UCSD-AML1 (cell line): ENCODE measurements at regions not wholly inside any gene's neighbourhood (a gene's known extent, or its start where the extent isn't known, plus 50 kb on each side); places are given as distances from the start of the nearest gene placed in this dataset.
"Not testable (repeated sequence)": the region's sequence is repeated elsewhere in the genome, so short reads cannot be mapped to it uniquely, and the experiment has no call there.

Experiments
- DNase-seq: peaks from one replicate; lab custom pipeline; 2025; ENCODE audit not compliant: unreplicated experiment; lab: John Stamatoyannopoulos, UW

DNA sequence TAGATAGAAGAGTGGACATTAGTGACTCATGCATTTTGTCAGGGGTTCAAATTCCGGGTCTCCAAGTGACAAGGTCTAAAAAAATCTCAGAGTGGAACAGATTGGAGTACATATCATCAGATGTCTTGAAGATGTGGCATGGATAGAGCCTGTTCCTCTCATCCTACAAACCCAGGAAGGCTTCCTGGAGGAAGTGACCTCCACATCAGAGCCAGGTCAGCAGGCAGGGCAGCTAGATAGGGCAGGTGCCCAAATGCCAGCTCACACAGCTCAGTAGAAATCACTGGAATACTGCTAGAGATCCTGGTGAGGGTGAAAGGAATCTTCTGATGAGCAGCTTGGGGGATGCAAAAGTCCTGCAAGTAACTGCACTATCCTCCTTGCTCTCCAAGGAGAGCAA, 196.6 kb upstream of the SDK2 start:
- no peak for DNase-seq

DNA sequence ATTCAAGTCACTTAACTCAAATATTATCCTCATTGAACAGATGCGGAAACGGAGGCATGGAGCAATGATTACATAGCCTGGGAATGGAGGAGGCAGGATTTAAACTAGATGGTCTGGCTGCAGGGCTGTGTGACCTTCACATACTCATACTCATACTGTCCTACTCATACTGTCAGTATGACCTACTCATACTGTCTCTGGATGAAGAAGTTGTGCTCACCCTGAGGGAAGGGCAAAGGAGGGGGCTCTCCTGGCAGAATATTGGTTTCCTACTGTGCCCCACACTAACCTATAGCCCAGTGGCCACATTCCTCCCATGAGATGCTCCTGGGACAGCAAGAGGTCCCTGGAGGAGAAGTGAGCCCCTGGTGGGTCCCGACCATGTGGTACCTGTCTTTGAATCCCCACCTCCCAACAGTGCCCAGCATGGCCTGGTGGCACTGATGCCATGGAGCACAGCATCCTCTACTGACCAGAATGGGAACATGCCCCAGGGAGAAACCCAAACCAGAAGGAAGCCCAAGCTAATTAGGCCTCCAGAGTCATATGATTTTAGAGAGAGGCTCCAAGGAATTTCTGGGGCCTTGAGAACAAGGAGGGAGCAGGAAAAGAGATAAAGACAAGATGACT, 197.3 kb upstream of the SDK2 start:
- no peak for DNase-seq

DNA sequence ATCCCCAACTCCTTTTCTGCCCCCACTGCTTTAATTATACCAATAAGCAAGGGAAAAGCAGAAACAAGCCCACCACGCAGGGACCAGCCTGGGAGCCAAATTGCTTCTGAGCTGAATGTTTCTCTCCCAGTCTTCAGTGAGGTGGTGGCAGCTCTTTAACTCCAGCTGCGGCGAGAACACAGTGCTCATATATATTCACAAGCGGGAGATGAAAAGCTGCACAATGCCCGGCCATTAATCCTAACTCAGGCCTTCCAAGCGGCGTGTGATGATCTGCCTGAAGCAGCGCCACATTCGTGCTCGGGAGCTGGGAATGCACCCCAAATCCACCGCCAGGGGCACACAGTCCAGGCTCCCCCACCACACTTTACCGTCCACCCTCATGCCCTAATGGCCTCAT, 203.7 kb upstream of the SDK2 start:
- no peak for DNase-seq

DNA sequence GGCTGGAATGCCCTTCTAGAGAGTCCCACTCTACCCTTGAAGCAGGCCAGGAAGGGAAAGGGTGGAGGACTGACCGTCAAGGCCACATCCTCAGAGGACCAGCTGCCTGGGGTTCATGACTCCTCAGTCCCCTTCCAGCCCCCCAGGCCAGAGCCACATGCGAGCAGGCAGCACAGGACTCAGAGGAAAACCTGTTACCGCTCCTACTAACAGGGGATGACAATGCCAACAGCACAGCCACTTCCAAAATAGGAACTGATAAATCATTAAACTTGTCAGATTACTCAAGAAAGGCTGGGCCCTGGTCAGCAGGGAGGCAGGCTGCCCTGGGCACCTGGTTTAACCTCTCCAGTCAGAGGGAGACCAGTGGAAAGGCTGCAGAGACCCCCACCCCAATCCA, 206.2 kb upstream of the SDK2 start:
- no peak for DNase-seq

DNA sequence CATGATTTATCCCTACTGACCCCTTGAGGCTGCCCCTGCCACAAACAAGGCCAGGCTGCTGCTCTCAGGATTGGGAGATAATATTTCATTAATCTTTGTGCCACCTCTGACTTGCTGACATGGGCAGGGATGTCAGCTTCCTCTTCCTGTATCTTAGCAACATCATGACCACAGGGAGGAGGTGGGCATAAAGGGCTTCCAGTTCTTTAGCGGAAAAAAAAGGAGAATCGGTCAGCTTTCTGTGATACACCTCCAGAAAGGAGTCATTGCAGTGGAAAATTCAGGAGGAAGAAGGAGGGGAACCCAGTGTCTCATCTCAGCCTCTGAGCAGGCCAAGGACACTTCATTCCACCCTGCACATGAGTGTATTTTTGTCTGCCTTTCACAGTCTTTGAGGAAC, 206.8 kb upstream of the SDK2 start:
- no peak for DNase-seq

DNA sequence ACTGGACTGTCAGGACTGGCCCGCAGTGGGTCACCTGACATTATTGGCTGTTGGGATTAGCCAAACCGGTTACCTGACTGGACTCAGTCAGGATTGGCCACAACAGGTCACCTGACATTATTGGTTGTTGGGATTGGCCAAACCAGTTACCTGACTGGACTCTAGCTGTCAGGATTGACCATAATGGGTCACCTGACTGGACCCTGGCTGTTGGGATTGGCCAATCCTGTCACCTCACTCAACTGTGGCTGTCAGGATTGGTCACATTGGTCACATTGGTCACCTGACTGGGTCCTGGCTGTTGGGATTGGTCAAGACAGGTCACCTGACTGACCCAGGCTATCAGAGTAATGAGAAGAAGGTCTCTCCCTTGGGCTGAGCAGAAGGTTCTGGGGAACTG, 207.7 kb upstream of the SDK2 start:
- DNase-seq = no peak

DNA sequence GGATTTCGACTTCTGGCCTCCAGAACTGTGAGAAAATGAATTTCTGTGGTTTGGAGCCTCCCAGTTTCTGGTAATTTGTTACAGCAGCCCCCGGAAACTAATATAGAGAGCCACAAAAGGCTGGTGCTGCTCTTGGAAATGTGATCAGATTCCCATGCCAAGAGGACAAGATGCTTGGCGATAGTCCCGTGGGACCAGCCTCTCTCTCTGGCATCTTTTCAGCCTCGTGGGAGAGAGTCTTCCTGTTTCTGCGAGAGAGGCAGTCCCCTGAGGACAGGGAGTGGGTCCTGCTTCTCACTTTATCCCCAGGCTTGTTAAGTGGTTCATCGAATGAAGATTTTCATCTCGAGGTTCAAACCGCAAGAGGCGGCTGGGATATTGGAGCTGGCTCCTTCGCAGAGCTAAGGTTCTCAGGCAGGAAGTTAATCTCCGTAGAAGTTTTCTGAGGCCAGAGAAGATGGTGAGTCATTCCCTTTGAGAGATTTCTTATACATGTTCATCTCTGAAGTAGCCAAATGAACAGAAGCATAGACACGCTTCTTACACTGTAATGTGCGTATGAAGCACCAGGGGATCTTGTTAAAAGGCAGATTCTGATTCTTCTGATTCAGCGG, 211.6 kb upstream of the SDK2 start:
- no peak for DNase-seq

DNA sequence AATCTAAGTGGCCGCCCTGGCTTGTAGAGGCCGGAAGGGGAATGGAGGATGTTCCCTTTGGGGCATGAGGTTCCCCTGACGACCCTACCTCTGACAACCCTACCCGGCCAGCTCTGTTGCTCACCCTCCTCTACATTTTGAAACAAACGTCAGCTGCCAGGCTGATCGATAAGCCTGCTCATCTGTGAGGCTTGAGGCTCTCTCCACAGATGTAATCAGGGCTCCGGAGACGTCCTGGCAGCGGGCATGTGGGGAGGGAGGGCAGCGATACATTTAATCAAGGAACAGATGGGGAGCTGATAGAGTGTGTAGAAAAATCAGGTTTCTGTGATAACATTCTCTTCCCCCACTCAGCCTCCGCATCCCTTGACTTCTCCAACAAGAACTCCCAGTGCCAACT, 212.3 kb upstream of the SDK2 start:
- DNase-seq = no peak

DNA sequence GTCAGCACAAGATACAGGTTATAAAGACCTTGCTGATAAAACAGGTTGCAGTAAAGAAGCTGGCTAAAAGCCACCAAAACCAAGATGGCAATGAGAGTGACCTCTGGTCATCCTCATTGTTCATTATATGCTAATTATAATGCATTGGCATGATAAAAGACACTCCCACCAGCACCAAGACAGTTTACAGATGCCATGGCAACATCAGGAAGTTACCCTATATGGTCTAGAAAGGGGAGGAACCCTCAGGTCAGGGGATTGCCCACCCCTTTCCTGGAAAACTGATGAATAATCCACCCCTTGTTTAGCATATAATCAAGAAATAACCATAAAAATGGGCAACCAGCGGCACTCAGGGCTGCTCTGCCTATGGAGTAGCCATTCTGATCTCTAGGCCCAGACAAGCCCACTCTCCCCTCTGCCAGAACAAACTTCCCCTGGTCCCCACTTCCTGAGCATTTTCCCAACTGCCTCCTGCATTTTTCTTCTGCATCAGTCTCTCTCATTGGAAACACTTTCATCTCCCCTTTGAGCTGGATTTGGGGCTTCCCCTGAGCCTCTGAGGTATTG, 215.3 kb upstream of the SDK2 start:
- not testable (repeated sequence) for DNase-seq

DNA sequence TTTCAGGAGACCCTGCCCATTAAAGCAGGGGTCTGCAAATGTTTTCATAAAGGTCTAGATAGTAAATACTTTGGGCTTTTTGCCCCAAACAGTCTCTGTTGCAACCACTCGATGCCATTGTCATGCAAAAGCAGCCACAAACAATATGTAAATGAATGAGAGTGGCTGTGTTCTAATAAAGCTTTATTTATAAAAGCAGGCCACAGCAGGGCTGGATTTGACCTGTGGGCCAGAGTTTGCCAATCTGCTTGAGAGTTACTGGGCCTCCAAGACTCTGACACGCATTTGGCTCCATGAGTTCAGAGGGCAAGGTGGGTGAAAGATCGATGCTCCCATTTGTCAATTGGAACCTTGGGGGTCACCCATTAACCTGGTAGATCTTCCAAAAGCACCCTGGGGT, 217.3 kb upstream of the SDK2 start:
- no peak for DNase-seq

DNA sequence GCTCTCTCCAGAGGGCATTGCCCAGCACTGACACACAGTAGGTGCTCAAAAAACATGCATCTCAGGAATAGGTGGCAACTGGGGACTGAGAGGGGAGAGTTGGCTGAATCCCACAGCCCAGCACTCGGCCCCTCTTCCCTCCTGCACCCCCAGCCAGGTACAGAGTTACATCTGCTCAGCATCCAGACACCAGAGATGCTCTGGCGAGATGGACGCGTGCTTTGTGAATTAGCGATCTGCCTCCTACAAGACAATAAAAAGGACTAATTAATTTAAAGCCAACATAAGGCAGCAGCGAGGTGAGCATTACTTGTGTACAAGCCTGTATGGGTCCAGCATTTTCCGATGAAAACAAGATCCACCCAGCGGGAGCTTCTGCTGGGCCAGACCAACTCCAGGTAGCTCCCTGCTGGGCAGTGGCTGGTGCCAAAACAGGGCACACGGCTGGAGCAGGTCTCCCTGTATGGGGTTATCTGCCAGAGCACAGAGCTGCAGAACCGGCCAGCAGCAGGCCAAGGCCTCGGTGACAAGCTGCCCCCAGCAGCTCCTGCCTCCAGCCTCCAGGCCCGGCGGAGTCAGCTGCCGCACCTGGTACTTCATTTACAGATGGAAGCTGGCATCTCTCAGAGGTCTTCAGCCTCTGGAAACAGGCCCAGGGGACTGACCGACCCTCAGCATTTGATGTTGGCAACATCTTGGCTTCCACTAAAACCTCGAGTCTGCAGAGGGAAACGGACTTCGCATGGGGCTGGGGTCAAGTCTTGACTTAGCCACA, 219.7 kb upstream of the SDK2 start:
- no peak for DNase-seq

DNA sequence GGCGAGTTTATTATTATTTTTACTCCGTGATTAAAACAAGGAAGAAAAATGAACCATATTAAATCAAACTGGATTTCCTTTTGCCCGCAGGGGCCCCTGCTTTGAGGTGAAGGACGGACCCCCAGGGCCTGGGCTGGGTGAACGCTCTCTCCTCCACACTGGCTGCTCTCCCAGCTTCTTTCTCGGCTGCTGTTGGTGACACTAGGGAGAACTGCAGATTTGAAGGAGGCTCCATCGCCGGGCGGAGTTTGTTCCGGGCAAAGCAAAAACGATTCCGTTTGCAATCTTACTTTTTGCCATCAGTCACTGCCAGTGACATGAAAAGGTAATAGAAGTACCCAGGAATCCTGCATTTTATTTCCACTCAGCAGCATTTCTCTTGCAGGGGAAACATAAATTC, 221.6 kb upstream of the SDK2 start:
- no peak for DNase-seq

DNA sequence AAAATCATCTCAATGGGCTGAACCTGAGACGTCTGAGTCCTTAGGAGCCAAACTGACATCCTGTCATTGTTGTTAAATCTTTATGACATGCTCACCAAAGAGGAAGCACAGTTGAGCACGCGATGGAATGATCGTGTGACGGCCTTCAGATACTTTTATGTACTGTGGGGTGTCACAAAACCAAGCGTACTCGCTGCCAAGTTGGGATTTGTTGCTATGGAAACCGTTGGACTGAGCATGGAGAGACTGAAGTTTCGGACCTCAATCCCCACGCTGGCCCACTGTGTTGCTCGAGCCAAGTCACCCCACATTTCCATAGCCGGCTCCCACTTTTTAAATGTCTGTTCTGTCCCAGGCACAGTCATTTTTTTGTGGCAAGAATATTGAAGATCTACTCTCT, 222.8 kb upstream of the SDK2 start:
- no peak for DNase-seq

DNA sequence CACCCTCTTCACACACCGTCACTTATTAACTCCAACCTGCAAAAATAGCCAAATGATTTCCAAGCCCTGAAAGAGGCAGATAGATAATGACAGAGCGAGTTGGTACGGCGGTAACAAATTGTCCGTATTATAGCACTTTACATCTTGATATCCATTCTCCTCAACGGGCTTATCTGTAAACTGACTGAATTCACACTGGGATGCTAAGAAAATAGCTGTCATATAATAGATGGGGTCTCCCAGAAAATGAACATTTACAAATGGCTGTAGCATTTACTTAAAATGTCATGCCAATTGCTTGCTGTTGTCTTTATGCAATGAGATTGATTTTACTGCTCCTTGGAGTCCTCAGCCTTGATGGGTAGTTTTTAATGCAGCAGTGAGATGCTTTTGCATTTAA, 225.8 kb upstream of the SDK2 start:
- no peak for DNase-seq

DNA sequence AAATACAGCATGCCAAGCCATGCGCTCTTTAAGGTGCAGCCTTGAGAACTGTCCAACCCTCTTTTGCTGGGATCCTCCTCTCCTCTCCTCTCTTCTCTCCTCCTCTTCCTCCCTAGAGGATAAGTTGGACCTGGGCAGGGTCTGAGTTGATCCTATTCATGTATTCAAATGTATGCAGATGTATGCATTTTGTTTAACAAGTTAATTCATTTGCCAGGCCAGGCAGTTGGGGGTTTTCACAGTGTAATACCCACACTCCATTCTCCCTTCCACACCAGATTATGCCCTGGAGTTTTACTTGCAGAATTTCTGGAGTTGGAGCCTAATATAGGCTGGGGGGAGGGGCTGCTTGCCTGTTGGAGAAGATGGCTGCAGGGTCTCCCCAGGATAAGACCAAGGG, 226.2 kb upstream of the SDK2 start:
- DNase-seq = no peak

DNA sequence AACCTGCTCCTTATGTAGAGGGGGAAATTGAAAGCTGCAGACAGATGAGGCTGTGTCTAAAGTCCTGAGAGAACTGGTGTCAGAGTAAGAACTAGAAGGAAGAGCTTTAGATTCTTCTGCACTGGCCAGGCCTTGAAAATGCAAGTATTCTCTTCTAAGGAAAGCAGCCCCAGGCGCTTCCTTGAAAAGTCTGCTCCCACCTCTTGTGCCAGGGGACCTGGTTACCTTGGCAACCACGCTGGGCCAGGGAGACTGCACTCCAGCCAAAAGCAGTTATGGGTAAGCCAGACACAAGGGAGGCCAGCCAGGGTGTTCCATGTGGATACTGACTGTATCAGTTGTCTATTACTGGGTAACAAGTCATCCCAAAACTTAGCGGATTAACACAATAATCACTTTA, 228.6 kb upstream of the SDK2 start:
- no peak for DNase-seq

DNA sequence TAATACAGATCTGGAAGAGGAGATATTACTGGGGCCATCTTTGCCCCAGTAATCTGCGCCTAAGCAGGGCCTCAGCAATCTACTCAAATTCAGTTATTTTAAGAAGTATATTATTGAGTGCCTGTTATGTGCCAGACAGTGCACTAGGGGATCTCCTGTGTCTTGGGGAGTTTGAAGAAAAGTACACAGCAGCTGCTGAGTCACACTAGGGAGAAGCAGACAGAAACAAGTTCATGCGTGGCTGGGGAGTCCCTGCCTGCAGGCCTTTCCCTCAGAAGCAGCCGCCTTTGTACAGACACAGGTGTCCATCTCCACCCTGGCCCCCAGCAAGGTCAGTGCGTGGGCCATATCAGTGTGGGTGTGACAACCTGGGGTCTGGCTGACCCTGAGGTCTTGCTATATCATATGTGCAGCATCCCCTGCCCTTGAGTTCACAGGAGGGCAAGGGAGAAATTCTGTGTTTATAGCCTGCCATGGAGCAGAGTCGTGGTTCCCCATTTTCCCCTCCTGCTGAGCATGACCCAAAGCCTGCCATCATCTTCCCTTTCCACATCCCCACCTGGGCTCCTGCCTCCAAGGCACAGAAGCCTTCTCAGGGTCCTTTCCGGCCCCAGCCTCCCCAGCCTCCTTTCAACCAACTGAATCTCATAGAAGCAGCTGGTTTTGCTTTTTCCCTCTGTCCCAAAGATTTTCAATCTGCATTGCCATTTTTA, 229.9 kb upstream of the SDK2 start:
- no peak for DNase-seq

DNA sequence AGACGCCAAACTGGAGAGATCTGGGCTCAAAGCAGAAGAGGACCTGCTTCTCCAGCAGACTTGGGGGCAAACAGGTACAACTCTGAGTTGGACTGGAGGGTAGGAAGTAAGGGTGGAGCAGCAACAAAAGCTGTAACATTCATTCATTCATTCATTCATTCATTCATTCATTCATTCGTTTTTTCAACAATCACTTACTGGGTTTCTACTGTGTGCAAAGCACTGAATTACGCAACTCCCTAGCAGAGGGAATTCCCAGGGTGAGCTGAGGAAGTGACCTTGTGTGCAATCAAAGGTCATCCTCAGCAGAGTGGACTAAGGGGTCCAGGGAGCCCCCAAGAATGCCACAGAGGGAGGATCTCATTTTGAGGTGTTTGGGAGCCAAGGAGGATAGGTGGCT, 231.1 kb upstream of the SDK2 start:
- DNase-seq = no peak

DNA sequence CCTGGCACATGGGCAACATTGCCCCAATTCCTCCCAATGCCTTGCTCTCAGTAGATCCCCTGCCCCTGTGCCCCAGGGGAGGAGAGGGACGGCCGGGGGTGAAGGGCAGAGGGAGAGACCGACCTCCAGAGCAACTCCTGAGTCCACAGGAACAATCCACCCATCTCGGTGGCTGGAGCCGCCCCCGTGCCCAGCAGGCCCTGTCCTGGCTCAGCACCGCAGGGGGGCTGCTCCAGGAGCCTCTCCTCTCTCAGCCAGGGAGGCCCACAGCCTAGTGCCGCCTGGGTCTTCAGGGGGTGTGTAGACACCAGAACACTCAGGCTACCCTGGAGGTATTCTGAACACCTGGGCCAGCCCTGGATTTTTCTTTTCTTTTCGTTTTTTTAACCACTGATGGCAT, 233.7 kb upstream of the SDK2 start:
- no peak for DNase-seq

DNA sequence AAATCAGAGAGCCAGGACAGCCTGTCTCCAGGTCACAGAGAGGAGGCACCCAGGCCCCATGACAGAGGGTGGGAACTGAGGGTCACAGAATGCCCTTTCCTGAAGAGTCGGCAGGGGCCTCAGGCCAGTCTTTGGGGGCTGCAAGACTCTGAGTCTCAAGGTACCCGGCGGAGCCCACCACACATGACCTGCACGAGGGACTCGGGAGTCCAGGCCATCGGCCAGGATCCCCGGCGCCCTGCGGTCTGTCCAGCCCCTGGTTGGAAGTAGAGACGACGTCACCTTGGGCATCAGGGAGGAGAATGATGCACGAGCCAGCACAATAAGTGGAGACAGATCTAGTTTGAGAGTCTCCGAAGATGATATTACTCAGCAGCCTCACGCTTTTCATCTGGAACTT, 234.7 kb upstream of the SDK2 start:
- DNase-seq = no peak

DNA sequence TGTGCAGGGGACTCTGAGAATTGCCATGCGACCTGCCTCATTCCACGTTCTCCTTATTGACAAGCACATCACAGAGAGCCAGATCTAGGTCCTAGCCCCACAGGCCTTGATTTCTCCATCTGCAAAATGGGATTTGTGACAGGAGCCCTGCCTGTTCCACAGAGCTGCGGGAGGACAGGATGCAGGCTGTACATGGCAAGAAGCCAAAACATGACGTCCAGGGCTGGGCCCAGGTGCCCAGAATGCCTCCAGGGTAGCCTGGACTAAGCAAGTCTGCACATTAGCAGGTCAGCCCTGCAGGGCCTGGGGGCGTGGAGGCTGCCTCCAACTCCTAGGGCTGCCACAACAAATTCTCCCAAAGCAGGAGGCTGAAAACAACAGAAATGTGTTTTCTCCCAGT, 235.7 kb upstream of the SDK2 start:
- no peak for DNase-seq

DNA sequence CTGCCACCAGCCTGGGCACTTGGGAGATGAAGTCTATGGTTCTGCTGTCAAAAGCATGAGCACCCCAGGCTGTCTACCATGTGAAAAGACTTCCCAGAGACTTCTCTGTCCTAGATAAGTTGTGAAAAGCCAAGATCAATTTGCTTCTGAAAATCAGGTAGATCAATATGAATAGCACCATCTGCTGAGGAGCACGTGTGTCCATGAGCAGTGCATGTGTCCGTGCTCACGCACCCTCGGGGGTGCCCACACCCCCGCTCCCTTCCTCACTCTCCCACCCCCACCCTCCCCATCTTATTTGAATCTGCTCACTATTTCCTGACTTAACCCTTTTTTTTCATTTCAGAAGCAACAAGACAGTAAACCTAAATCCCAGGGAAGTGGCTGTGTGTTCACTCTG, 238.3 kb upstream of the SDK2 start:
- no peak for DNase-seq
